HCT116 (cell line): ENCODE measurements at regions not wholly inside any gene's neighbourhood (a gene's known extent, or its start where the extent isn't known, plus 50 kb on each side); places are given as distances from the start of the nearest gene placed in this dataset.
"Not testable (repeated sequence)": the region's sequence is repeated elsewhere in the genome, so short reads cannot be mapped to it uniquely, and the experiment has no call there.

Experiments
- ATAC-seq: fragments of 200-7000 bp; cut with Tn5 transposase; 2 replicates; pipeline ENCODE4 v1.9.1; 2020; ENCODE audit warnings: mild to moderate bottlenecking, moderate library complexity
- BruUV-seq: library from RNA; stranded (reverse); fragments of 400-500 nt; replicated peaks from 2 replicates; lab custom pipeline; 2021; lab: Mats Ljungman, UMichigan
- CTCF ChIA-PET: fragments of 300-600 bp; sonication (Branson Sonifier 250); formaldehyde crosslinking; loops from one replicate; lab custom pipeline; 2021; ENCODE audit warnings: antibody characterized with exemption; lab: Charles Lee
- POLR2A ChIA-PET: fragments of 300-600, 350-600 bp; sonication (Branson Sonifier 250); formaldehyde crosslinking; loops from one replicate; lab custom pipeline; 2021; ENCODE audit warnings: antibody characterized with exemption; lab: Charles Lee
- RAD21 ChIA-PET, 2 experiments: fragments of 300-600 bp; sonication (Branson Sonifier 250); formaldehyde crosslinking; loops; one replicate each; lab custom pipeline; 2023; ENCODE audit warnings: low total read pairs in 2 of 2; ENCODE audit not compliant: uncharacterized antibody in 2 of 2, unreplicated experiment in 2 of 2, low non-redundant PET in 1 of 2; lab: Charles Lee
- DNase-seq: peaks from one replicate; pipeline ENCODE4 v3.0.0-alpha.2; 2010; ENCODE audit warnings: low read depth, low spot score
- H2AFZ ChIP-seq: fragments of 200-600 bp; shearing (Covaris generic), sonication (generic); 2 replicates; pipeline ENCODE4 v1.6.1; 2017; ENCODE audit warnings: low read depth, mixed run types, mixed read lengths, antibody characterized with exemption, low read length; ENCODE audit not compliant: poor library complexity, severe bottlenecking
- H3K27ac ChIP-seq: 2 replicates; pipeline ENCODE4 v1.5.1; 2012; ENCODE audit warnings: low read depth, low read length
- H3K27me3 ChIP-seq: fragments of 200-600 bp; sonication (generic); 2 replicates; pipeline ENCODE4 v1.6.1; 2016; ENCODE audit warnings: mixed run types, low read length, mixed read lengths; ENCODE audit not compliant: insufficient read depth
- H3K36me3 ChIP-seq, 2 experiments: fragments of 200-500 bp in 1 of 2; fragments of 200-600 bp in 1 of 2; sonication (Bioruptor generic) in 1 of 2; sonication (generic) in 1 of 2; 2 replicates each; pipeline versions ENCODE4 v1.5.1 to v1.6.1; 2014 to 2016; ENCODE audit warnings: low read length in 2 of 2, inconsistent platforms in 1 of 2, mixed read lengths in 1 of 2, mixed run types in 1 of 2; ENCODE audit not compliant: insufficient read depth in 2 of 2, control insufficient read depth in 1 of 2
- H3K4me1 ChIP-seq, 2 experiments: fragments of 200-600 bp in 1 of 2; sonication (generic) in 1 of 2; 2 replicates each; pipeline versions ENCODE4 v1.5.1 to v1.6.1; 2012 to 2017; ENCODE audit warnings: low read length in 2 of 2, inconsistent platforms in 1 of 2, mild to moderate bottlenecking in 1 of 2, mixed read lengths in 1 of 2, mixed run types in 1 of 2, moderate library complexity in 1 of 2; ENCODE audit not compliant: insufficient read depth in 2 of 2, control insufficient read depth in 1 of 2
- H3K4me2 ChIP-seq: fragments of 200-600 bp; sonication (generic); 2 replicates; pipeline ENCODE4 v1.6.1; 2017; ENCODE audit warnings: mixed run types, low read length, mixed read lengths
- H3K4me3 ChIP-seq, 2 experiments: fragments of 200-600 bp in 1 of 2; sonication (generic) in 1 of 2; replicated peaks in 1 of 2; 2 replicates each; pipeline ENCODE4 v1.5.1; 2011 to 2016; ENCODE audit warnings: low read length in 2 of 2, control low read depth in 1 of 2, low read depth in 1 of 2, mild to moderate bottlenecking in 1 of 2, mixed read lengths in 1 of 2, mixed run types in 1 of 2
- H3K79me2 ChIP-seq: fragments of 200-600 bp; sonication (generic); 2 replicates; pipeline ENCODE4 v1.6.1; 2017; ENCODE audit warnings: mild to moderate bottlenecking, mixed run types, low read length, moderate library complexity, mixed read lengths; ENCODE audit not compliant: insufficient read depth
- H3K9ac ChIP-seq: fragments of 200-600 bp; sonication (generic); 2 replicates; pipeline ENCODE4 v1.6.1; 2016; ENCODE audit warnings: low read length, mixed read lengths
- H3K9me2 ChIP-seq: fragments of 200-600 bp; sonication (generic), shearing (Covaris generic); 2 replicates; pipeline ENCODE4 v1.6.1; 2017; ENCODE audit warnings: mixed run types, mild to moderate bottlenecking, moderate library complexity; ENCODE audit not compliant: insufficient read depth
- H3K9me3 ChIP-seq, 2 experiments: fragments of 200-500 bp in 1 of 2; fragments of 200-600 bp in 1 of 2; sonication (Bioruptor generic) in 1 of 2; sonication (generic) in 1 of 2; 2 replicates each; pipeline ENCODE4 v1.6.1; 2014 to 2017; ENCODE audit warnings: low read length in 2 of 2, mixed read lengths in 2 of 2, inconsistent platforms in 1 of 2, low read depth in 1 of 2, mild to moderate bottlenecking in 1 of 2, mixed run types in 1 of 2, moderate library complexity in 1 of 2; ENCODE audit not compliant: control insufficient read depth in 1 of 2, insufficient read depth in 1 of 2
- H4K20me1 ChIP-seq: fragments of 200-600 bp; sonication (generic), shearing (Covaris generic); 2 replicates; pipeline ENCODE4 v1.6.1; 2017; ENCODE audit warnings: mixed run types, mild to moderate bottlenecking, moderate library complexity; ENCODE audit not compliant: insufficient read depth
- FOSL1 ChIP-seq: IDR thresholded peaks from 2 replicates; pipeline ENCODE4 v1.6.1; 2012; ENCODE audit warnings: low read depth
- MAX ChIP-seq: IDR thresholded peaks from 2 replicates; pipeline ENCODE4 v1.6.1; 2012
- SP1 ChIP-seq: IDR thresholded peaks from 2 replicates; pipeline ENCODE4 v1.6.1; 2012; ENCODE audit warnings: low read depth
- TCF7L2 ChIP-seq: IDR thresholded peaks from 2 replicates; pipeline ENCODE4 v1.7.0; 2011; ENCODE audit warnings: borderline replicate concordance, inconsistent platforms; ENCODE audit not compliant: insufficient read depth, insufficient read length; ENCODE audit errors: extremely low read depth
- YY1 ChIP-seq: IDR thresholded peaks from 2 replicates; pipeline ENCODE4 v1.6.1; 2011; ENCODE audit warnings: low read length, low read depth, moderate library complexity, mild to moderate bottlenecking; ENCODE audit not compliant: insufficient replicate concordance; ENCODE audit errors: extremely low read depth
- ZFX ChIP-seq: fragments of 450-650 bp; IDR thresholded peaks from 2 replicates; pipeline ENCODE4 v1.6.1; 2017
- intact Hi-C: fragments of 100-400 bp; cut with micrococcal nuclease; formaldehyde crosslinking; loops from 2 replicates; pipeline ENCODE4 v1.10.0; 2022

GRCh38 chr6:134634466-134634865 lies 315.4 kb downstream of the ALDH8A1 start:
- TF ChIP-seq FOSL1: no peak
- no peak for TF ChIP-seq SP1
- no peak for TF ChIP-seq ZFX
- no peak for TF ChIP-seq MAX
- TF ChIP-seq TCF7L2: no peak
- no peak for TF ChIP-seq YY1
- POLR2A ChIA-PET: no interaction called here
- intact Hi-C loops: no loop called here
- Histone ChIP-seq H3K9ac (no peak overlapping the region), H3K4me3 (no peak overlapping the region), H3K4me1 (no peaks in the 10 kb centered on the region), H4K20me1 (no peaks in the 10 kb centered on the region), H3K27me3 (no peaks in the 10 kb centered on the region), H2AFZ (no peak overlapping the region), H3K9me2 (peaks cover 1% of the 10 kb centered on the region; the same call in 1 of the 2 replicates), H3K4me2 (no peak overlapping the region), H3K27ac (no peak overlapping the region), H3K79me2 (no peaks in the 10 kb centered on the region), H3K36me3 (no peaks in the 10 kb centered on the region), H3K9me3 (no peaks in the 10 kb centered on the region)
- CTCF ChIA-PET: no interaction called here
- no peak for ATAC-seq
- RAD21 ChIA-PET: no interaction called here
- DNase-seq: no peak
- BruUV-seq: no TSS peak

- DNase-seq, H3K4me3 ChIP-seq, H4K20me1 ChIP-seq, BruUV-seq, H3K9me2 ChIP-seq, H3K79me2 ChIP-seq, H3K9me3 ChIP-seq, H2AFZ ChIP-seq, intact Hi-C loops, H3K9ac ChIP-seq, POLR2A ChIA-PET, RAD21 ChIA-PET, H3K4me1 ChIP-seq, H3K27ac ChIP-seq, H3K36me3 ChIP-seq, H3K27me3 ChIP-seq, H3K4me2 ChIP-seq, CTCF ChIA-PET, ATAC-seq: not testable (repeated sequence)
Observed at GRCh38 chr6:134632982-134633940, 315.3 kb upstream of the SGK1 start.
